GM21576 (cell line): ENCODE measurements at regions not wholly inside any gene's neighbourhood (a gene's known extent, or its start where the extent isn't known, plus 50 kb on each side); places are given as distances from the start of the nearest gene placed in this dataset.
"Not testable (repeated sequence)": the region's sequence is repeated elsewhere in the genome, so short reads cannot be mapped to it uniquely, and the experiment has no call there.

Experiments used
- ATAC-seq: cut with Tn5 transposase; IDR thresholded peaks from one replicate; pipeline ENCODE4 v1.9.1; 2021; ENCODE audit warnings: mild to moderate bottlenecking, moderate library complexity; ENCODE audit not compliant: unreplicated experiment

GRCh38 chr17:12195418-12195817, 174.7 kb downstream of the MAP2K4 start:
- no peak for ATAC-seq

- no peak for ATAC-seq
These were observed 180.7 kb downstream of the MAP2K4 start for GRCh38 chr17:12201294-12201880.

- ATAC-seq = no peak
These were observed 189.0 kb downstream of the MAP2K4 start for GRCh38 chr17:12209632-12210191.

GRCh38 chr17:12220714-12221439, 200.2 kb downstream of the MAP2K4 start:
- ATAC-seq = not testable (repeated sequence)

GRCh38 chr17:12222392-12222791, 201.7 kb downstream of the MAP2K4 start:
- no peak for ATAC-seq

- ATAC-seq = no peak
These were observed 206.9 kb downstream of the MAP2K4 start for GRCh38 chr17:12227547-12227946.

GRCh38 chr17:12229335-12229734, 208.7 kb downstream of the MAP2K4 start:
- no peak for ATAC-seq

- no peak for ATAC-seq
These were observed 210.0 kb downstream of the MAP2K4 start for GRCh38 chr17:12230481-12231354.

GRCh38 chr17:12231355-12231682, 210.6 kb downstream of the MAP2K4 start:
- no peak for ATAC-seq

- not testable (repeated sequence) for ATAC-seq
These were observed 218.3 kb downstream of the MAP2K4 start for GRCh38 chr17:12239021-12239420.

GRCh38 chr17:12242345-12242954, 221.8 kb downstream of the MAP2K4 start:
- no peak for ATAC-seq

GRCh38 chr17:12247761-12248160, 227.1 kb downstream of the MAP2K4 start:
- no peak for ATAC-seq

GRCh38 chr17:12250973-12251372, 230.3 kb downstream of the MAP2K4 start:
- peak; percentile 50 for ATAC-seq

GRCh38 chr17:12252462-12252861, 231.8 kb downstream of the MAP2K4 start:
- no peak for ATAC-seq

GRCh38 chr17:12254460-12254859, 233.8 kb downstream of the MAP2K4 start:
- ATAC-seq = no peak

- ATAC-seq = no peak
These were observed 235.8 kb downstream of the MAP2K4 start for GRCh38 chr17:12256380-12256995.

GRCh38 chr17:12257176-12257575, 236.5 kb downstream of the MAP2K4 start:
- no peak for ATAC-seq

- ATAC-seq = no peak
These were observed 240.7 kb downstream of the MAP2K4 start for GRCh38 chr17:12261354-12261753.

GRCh38 chr17:12269751-12270150, 249.1 kb downstream of the MAP2K4 start:
- no peak for ATAC-seq

GRCh38 chr17:12277827-12278226, 257.1 kb downstream of the MAP2K4 start:
- no peak for ATAC-seq

- ATAC-seq = no peak
These were observed 261.4 kb downstream of the MAP2K4 start for GRCh38 chr17:12282056-12282455.
